Ishikawa (cell line): ENCODE measurements at regions not wholly inside any gene's neighbourhood (a gene's known extent, or its start where the extent isn't known, plus 50 kb on each side); places are given as distances from the start of the nearest gene placed in this dataset.

ENCODE experiments used
- CEBPB ChIP-seq: IDR thresholded peaks from 2 replicates; pipeline ENCODE4 v1.6.1; 2012
- CREB1 ChIP-seq: IDR thresholded peaks from 2 replicates; pipeline ENCODE4 v1.6.1; 2012; ENCODE audit warnings: low read depth
- EGR1 ChIP-seq: IDR thresholded peaks from 2 replicates; pipeline ENCODE4 v1.6.1; 2012
- EP300 ChIP-seq: IDR thresholded peaks from 2 replicates; pipeline ENCODE4 v1.6.1; 2012; ENCODE audit warnings: borderline replicate concordance
- FOXM1 ChIP-seq: IDR thresholded peaks from 2 replicates; pipeline ENCODE4 v1.6.1; 2012; ENCODE audit warnings: low read depth, borderline replicate concordance
- NFIC ChIP-seq: IDR thresholded peaks from 2 replicates; pipeline ENCODE4 v1.6.1; 2012
- RAD21 ChIP-seq: IDR thresholded peaks from 2 replicates; pipeline ENCODE4 v1.6.1; 2012; ENCODE audit warnings: low read depth
- TAF1 ChIP-seq: IDR thresholded peaks from 2 replicates; pipeline ENCODE4 v1.6.1; 2012; ENCODE audit warnings: low read depth, mild to moderate bottlenecking
- TCF12 ChIP-seq: IDR thresholded peaks from 2 replicates; pipeline ENCODE4 v1.6.1; 2012; ENCODE audit warnings: low read depth
- TEAD4 ChIP-seq: IDR thresholded peaks from 2 replicates; pipeline ENCODE4 v1.6.1; 2012
- YY1 ChIP-seq: IDR thresholded peaks from 2 replicates; pipeline ENCODE4 v1.6.1; 2012; ENCODE audit warnings: low read depth
- ZBTB7A ChIP-seq: IDR thresholded peaks from 2 replicates; pipeline ENCODE4 v1.6.1; 2012; ENCODE audit warnings: low read depth
- TF ChIP-seq, protein P1 (sequence below): IDR thresholded peaks from 2 replicates; pipeline ENCODE4 v1.6.1; 2012; ENCODE audit warnings: low read depth, mild to moderate bottlenecking
- TF ChIP-seq, protein P2 (sequence below): IDR thresholded peaks from 2 replicates; pipeline ENCODE4 v1.6.1; 2012
- TF ChIP-seq, protein P3 (sequence below): IDR thresholded peaks from 2 replicates; pipeline ENCODE4 v1.6.1; 2012

DNA sequence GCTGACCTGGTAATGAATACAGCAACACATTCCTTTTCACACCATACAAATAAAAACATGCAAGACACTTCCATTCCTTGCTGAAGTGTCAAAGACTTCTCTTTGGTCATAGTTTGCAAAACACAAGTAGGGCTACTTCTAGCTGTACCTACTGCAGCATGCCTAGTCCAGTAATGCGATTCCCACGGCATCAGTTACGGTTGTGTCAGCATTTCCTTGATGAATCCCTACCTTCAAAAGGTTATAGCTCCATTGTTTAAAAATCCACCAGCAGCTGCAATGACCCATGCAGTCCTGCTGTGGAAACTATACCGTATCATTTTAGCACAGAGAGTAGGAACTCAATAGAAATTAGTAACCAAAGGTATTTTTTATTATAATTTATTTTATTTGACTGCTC lies 1371.5 kb downstream of the EPHA7 start:
- TF ChIP-seq TEAD4 (no peak), TCF12 (no peak), NFIC (no peak), RAD21 (no peak), EGR1 (no peak), CEBPB (0 out of 2 replicates have a peak, but pooled peaks have one; percentile 56), TAF1 (no peak), CREB1 (no peak), EP300 (peak; percentile 75; the same call in 1 of the 2 replicates)
- TF ChIP-seq, protein P1, sequence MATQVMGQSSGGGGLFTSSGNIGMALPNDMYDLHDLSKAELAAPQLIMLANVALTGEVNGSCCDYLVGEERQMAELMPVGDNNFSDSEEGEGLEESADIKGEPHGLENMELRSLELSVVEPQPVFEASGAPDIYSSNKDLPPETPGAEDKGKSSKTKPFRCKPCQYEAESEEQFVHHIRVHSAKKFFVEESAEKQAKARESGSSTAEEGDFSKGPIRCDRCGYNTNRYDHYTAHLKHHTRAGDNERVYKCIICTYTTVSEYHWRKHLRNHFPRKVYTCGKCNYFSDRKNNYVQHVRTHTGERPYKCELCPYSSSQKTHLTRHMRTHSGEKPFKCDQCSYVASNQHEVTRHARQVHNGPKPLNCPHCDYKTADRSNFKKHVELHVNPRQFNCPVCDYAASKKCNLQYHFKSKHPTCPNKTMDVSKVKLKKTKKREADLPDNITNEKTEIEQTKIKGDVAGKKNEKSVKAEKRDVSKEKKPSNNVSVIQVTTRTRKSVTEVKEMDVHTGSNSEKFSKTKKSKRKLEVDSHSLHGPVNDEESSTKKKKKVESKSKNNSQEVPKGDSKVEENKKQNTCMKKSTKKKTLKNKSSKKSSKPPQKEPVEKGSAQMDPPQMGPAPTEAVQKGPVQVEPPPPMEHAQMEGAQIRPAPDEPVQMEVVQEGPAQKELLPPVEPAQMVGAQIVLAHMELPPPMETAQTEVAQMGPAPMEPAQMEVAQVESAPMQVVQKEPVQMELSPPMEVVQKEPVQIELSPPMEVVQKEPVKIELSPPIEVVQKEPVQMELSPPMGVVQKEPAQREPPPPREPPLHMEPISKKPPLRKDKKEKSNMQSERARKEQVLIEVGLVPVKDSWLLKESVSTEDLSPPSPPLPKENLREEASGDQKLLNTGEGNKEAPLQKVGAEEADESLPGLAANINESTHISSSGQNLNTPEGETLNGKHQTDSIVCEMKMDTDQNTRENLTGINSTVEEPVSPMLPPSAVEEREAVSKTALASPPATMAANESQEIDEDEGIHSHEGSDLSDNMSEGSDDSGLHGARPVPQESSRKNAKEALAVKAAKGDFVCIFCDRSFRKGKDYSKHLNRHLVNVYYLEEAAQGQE, result no peak

DNA sequence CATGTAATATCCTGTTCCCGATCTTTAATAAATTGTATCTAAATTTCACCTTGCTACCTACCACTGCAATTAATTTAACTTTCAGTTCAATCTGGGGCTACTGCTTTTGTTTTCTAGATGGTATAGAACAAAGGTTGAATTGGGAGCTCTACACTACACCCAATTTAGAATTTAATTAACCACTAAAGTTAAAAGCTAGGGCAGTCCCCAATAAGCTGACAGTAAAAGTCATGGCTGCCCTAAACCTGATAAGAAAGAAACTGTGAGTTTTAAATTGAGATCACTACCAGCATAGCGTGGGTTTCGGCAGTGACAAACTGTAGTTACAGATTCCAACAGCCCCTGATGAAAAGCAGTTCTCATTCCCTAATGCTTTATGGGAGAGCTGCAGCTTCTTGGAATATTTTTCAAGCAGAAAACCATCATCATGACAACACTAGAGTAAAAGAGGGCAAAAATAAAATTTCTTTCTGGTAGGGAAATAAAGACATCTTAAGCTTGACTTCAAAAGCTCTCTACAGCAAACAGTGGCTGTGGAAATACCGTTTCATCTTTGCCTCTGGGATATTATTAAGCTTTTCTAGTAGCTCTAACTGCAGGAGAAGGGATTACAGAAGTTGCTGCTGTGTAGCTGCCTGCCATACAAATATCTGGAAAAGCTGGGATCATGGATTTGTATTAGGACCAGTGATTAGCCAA lies 1372.1 kb downstream of the EPHA7 start:
- no peak for TF ChIP-seq RAD21
- no peak for TF ChIP-seq TAF1
- no peak for TF ChIP-seq EP300
- TF ChIP-seq TCF12, result no peak
- no peak for TF ChIP-seq CREB1
- TF ChIP-seq NFIC, result no peak
- TF ChIP-seq CEBPB, result no peak

DNA sequence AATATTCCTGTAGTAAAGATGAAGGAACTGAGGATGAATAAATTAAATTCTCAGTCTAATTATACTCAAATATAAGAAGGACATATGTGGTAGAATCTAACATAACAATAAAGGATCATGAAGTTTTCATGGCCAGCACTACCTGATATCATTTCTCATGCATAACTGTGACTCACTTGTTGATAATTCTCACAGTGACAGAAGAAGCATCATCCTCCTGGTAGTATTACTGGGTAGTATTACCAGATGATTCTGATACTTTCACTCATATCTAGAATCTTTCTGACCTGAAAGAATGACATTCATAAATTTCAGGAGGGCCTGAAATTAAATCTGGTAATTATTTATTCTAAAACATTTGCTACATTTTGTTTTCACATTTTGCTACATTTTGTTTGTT lies 1375.0 kb downstream of the EPHA7 start:
- TF ChIP-seq ZBTB7A (no peak), EGR1 (no peak), CREB1 (no peak), YY1 (no peak), RAD21 (no peak), EP300 (no peak), TCF12 (no peak), FOXM1 (no peak), TAF1 (no peak), CEBPB (no peak), TEAD4 (no peak), NFIC (no peak)
- TF ChIP-seq, protein P1, result no peak
- TF ChIP-seq, protein P2, sequence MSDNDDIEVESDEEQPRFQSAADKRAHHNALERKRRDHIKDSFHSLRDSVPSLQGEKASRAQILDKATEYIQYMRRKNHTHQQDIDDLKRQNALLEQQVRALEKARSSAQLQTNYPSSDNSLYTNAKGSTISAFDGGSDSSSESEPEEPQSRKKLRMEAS, result no peak
- TF ChIP-seq, protein P3, sequence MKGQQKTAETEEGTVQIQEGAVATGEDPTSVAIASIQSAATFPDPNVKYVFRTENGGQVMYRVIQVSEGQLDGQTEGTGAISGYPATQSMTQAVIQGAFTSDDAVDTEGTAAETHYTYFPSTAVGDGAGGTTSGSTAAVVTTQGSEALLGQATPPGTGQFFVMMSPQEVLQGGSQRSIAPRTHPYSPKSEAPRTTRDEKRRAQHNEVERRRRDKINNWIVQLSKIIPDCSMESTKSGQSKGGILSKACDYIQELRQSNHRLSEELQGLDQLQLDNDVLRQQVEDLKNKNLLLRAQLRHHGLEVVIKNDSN, result no peak

DNA sequence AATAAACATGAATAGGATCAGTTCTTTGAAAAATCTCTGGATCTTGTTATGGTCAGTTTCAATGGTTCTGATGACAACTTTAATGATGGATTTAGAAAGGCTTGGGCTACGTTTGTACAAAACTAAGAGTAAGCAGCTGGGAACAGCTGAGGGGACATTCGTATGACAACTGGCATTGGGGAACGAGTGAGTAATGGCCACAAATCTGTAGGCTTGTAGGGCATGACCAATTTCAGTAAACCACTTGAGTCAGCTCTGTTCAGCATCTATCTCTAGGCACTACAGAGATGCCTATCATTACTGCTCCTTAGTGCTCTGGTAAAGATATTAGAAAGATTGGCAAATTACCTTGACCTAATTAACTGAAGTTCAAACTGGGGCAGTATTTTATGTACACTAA lies 1375.6 kb downstream of the EPHA7 start:
- no peak for TF ChIP-seq EP300
- TF ChIP-seq FOXM1, result no peak
- TF ChIP-seq, protein P1, result no peak
- no peak for TF ChIP-seq CEBPB
- TF ChIP-seq RAD21, result no peak
- no peak for TF ChIP-seq TCF12
- TF ChIP-seq, protein P2, result no peak

DNA sequence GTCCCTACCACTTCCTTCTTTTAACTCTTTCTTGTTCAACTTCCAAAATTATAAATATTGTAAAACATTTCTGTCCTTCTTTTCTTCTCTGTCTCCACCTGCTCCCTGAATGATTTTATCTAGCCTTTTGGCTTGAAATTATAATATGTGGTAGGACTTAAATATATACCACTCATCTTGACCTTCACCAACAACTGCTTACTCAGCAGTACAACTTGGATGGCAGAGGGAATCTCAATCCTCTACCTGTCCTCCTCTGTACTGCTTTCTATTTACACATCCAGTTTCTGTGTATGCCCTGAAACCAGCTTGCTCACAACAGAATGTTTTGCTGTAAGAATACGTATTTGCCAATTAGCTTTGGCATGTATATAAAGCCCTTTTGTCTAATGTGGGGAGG lies 1392.5 kb downstream of the EPHA7 start:
- TF ChIP-seq YY1, result no peak
- TF ChIP-seq ZBTB7A, result no peak
- TF ChIP-seq, protein P1, result no peak
- TF ChIP-seq, protein P2, result no peak
- TF ChIP-seq EP300, result no peak
